HepG2 (cell line): ENCODE measurements at regions not wholly inside any gene's neighbourhood (a gene's known extent, or its start where the extent isn't known, plus 50 kb on each side); places are given as distances from the start of the nearest gene placed in this dataset.

ENCODE experiments used
- ATAC-seq: fragments of 200-7000 bp; cut with Tn5 transposase; 3 replicates; pipeline ENCODE4 v1.9.1; 2020; ENCODE audit warnings: mild to moderate bottlenecking, moderate library complexity
- BruUV-seq: library from RNA; stranded (reverse); fragments of 400-500 nt; replicated peaks from 2 replicates; lab custom pipeline; 2021; lab: Mats Ljungman, UMichigan
- CTCF ChIA-PET: fragments of 300-600 bp; formaldehyde crosslinking; extraction: SDS; loops from one replicate; lab custom pipeline; 2021; ENCODE audit warnings: low total read pairs, inconsistent platforms, low intra/inter-chr PET ratio; lab: Yijun Ruan, JAX
- POLR2A ChIA-PET: fragments of 350-600 bp; sonication (Branson Sonifier 250); formaldehyde crosslinking; loops from one replicate; lab custom pipeline; 2020; ENCODE audit warnings: antibody characterized with exemption, inconsistent platforms; lab: Yijun Ruan, JAX
- DNase-seq: peaks from one replicate; pipeline ENCODE4 v3.0.0-alpha.2; 2015; ENCODE audit warnings: low spot score
- FAIRE-seq: peaks from 3 replicates; lab custom pipeline; 2011; peaks lifted over from hg19 to GRCh38; lab: Jason Lieb, UNC
- H2AFZ ChIP-seq: one replicate; pipeline ENCODE4 v1.6.1; 2011; ENCODE audit warnings: low read length, inconsistent platforms
- H3K27ac ChIP-seq: fragments of 300-600 bp; 3 replicates; pipeline ENCODE4 v1.8.0; 2011; ENCODE audit warnings: mixed run types, mild to moderate bottlenecking, mixed read lengths, low read length, inconsistent platforms; ENCODE audit not compliant: insufficient read depth; ENCODE audit errors: extremely low read length
- H3K27me3 ChIP-seq, 2 experiments: fragments of 200-600 bp in 1 of 2; 2 replicates in 1 of 2; 3 replicates in 1 of 2; pipeline versions ENCODE4 v1.6.0 to v1.8.0; 2011; ENCODE audit warnings: low read length in 2 of 2, mild to moderate bottlenecking in 2 of 2, moderate library complexity in 2 of 2, inconsistent platforms in 1 of 2; ENCODE audit not compliant: insufficient read depth in 2 of 2, control insufficient read depth in 1 of 2
- H3K36me3 ChIP-seq, 2 experiments: fragments of 200-600 bp in 1 of 2; replicated peaks in 1 of 2; 2 replicates in 1 of 2; 3 replicates in 1 of 2; pipeline versions ENCODE4 v1.5.1 to v1.8.0; 2011; ENCODE audit warnings: low read length in 2 of 2, inconsistent platforms in 1 of 2; ENCODE audit not compliant: insufficient read depth in 2 of 2, control insufficient read depth in 1 of 2
- H3K4me1 ChIP-seq: 2 replicates; pipeline ENCODE4 v1.5.1; 2012; ENCODE audit warnings: low read length, inconsistent platforms; ENCODE audit not compliant: insufficient read depth
- H3K4me2 ChIP-seq: 2 replicates; pipeline ENCODE4 v1.6.0; 2011; ENCODE audit warnings: low read depth, low read length, inconsistent platforms
- H3K4me3 ChIP-seq, 3 experiments: fragments of 200-600 bp in 1 of 3; sonication (generic), shearing (Covaris generic) in 1 of 3; replicated peaks in 1 of 3; 2 replicates each; pipeline ENCODE4 v1.5.1; 2011 to 2016; ENCODE audit warnings: low read length in 3 of 3, inconsistent platforms in 2 of 3, low read depth in 2 of 3, mild to moderate bottlenecking in 2 of 3, control low read depth in 1 of 3, mixed read lengths in 1 of 3; ENCODE audit not compliant: insufficient read depth in 1 of 3
- H3K79me2 ChIP-seq: one replicate; pipeline ENCODE4 v1.6.1; 2011; ENCODE audit warnings: low read length, inconsistent platforms; ENCODE audit not compliant: insufficient read depth
- H3K9ac ChIP-seq: 2 replicates; pipeline ENCODE4 v1.6.0; 2011; ENCODE audit warnings: mild to moderate bottlenecking, low read depth, low read length, inconsistent platforms; ENCODE audit not compliant: insufficient read depth
- H3K9me3 ChIP-seq: 2 replicates; pipeline ENCODE4 v1.5.1; 2012; ENCODE audit warnings: mild to moderate bottlenecking, low read length
- H4K20me1 ChIP-seq: 2 replicates; pipeline ENCODE4 v1.6.0; 2011; ENCODE audit warnings: inconsistent platforms, mild to moderate bottlenecking, low read length, moderate library complexity; ENCODE audit not compliant: insufficient read depth
- CC2D1A ChIP-seq: sonication (generic); formaldehyde crosslinking; IDR thresholded peaks from 2 replicates; pipeline ENCODE4 v1.8.1; 2023; ENCODE audit warnings: mild to moderate bottlenecking, missing genetic modification reagents
- GATA4 ChIP-seq: sonication (generic); IDR thresholded peaks from 2 replicates; pipeline ENCODE4 v1.6.1; 2016; ENCODE audit warnings: antibody characterized with exemption, low read depth, borderline replicate concordance
- HIC2 ChIP-seq: sonication (generic); formaldehyde crosslinking; IDR thresholded peaks from 2 replicates; pipeline ENCODE4 v1.9.0; 2022; ENCODE audit warnings: low read depth, missing genetic modification reagents
- HMG20A ChIP-seq: IDR thresholded peaks from 2 replicates; pipeline ENCODE4 v1.6.1; 2016; ENCODE audit warnings: borderline replicate concordance
- HMGA1 ChIP-seq: sonication (generic); formaldehyde crosslinking; conservative IDR thresholded peaks from 2 replicates; pipeline ENCODE4 v1.4.0; 2020; ENCODE audit warnings: missing genetic modification reagents
- KMT2A ChIP-seq: sonication (generic); formaldehyde crosslinking; IDR thresholded peaks from 2 replicates; pipeline ENCODE4 v1.4.0; 2020; ENCODE audit warnings: missing genetic modification reagents
- POGK ChIP-seq: sonication (generic); formaldehyde crosslinking; conservative IDR thresholded peaks from 2 replicates; pipeline ENCODE4 v1.8.0; 2022; ENCODE audit warnings: mild to moderate bottlenecking, moderate library complexity, missing genetic modification reagents
- POGZ ChIP-seq: sonication (generic); formaldehyde crosslinking; IDR thresholded peaks from 2 replicates; pipeline ENCODE4 v1.4.0; 2020; ENCODE audit warnings: mild to moderate bottlenecking, missing genetic modification reagents
- SAP130 ChIP-seq: IDR thresholded peaks from 2 replicates; pipeline ENCODE4 v1.6.1; 2016; ENCODE audit warnings: low read depth
- SPEN ChIP-seq: sonication (generic); formaldehyde crosslinking; IDR thresholded peaks from 2 replicates; pipeline ENCODE4 v1.5.1; 2020; ENCODE audit warnings: low read depth, mild to moderate bottlenecking, missing genetic modification reagents
- SRSF1 ChIP-seq: fragments of 200-400 bp; formaldehyde crosslinking; optimal IDR thresholded peaks from 2 replicates; pipeline ENCODE3; 2017; ENCODE audit warnings: mild to moderate bottlenecking, low read depth, low read length, moderate library complexity
- SRSF4 ChIP-seq: fragments of 200-400 bp; formaldehyde crosslinking; IDR thresholded peaks from one replicate; pipeline ENCODE4 v1.6.1; 2018; ENCODE audit warnings: mild to moderate bottlenecking, low read depth, low read length, moderate library complexity; ENCODE audit not compliant: poor library complexity, severe bottlenecking
- TARDBP ChIP-seq: sonication (generic); formaldehyde crosslinking; IDR thresholded peaks from 2 replicates; pipeline ENCODE4 v1.8.0; 2022; ENCODE audit warnings: mild to moderate bottlenecking, missing genetic modification reagents
- YEATS2 ChIP-seq: sonication (generic); formaldehyde crosslinking; IDR thresholded peaks from 2 replicates; pipeline ENCODE4 v1.4.0; 2020; ENCODE audit warnings: missing genetic modification reagents, borderline replicate concordance
- ZFP91 ChIP-seq: sonication (generic); formaldehyde crosslinking; IDR thresholded peaks from 2 replicates; pipeline ENCODE4 v1.9.0; 2022; ENCODE audit warnings: missing genetic modification reagents, mild to moderate bottlenecking, borderline replicate concordance
- ZNF180 ChIP-seq: sonication (generic); formaldehyde crosslinking; IDR thresholded peaks from 2 replicates; pipeline ENCODE4 v1.4.0; 2020; ENCODE audit warnings: low read depth, missing genetic modification reagents, borderline replicate concordance
- ZNF34 ChIP-seq: sonication (generic); formaldehyde crosslinking; IDR thresholded peaks from 2 replicates; pipeline ENCODE4 v1.4.0; 2020; ENCODE audit warnings: mild to moderate bottlenecking, missing genetic modification reagents, borderline replicate concordance
- ZNF569 ChIP-seq: sonication (generic); formaldehyde crosslinking; IDR thresholded peaks from 2 replicates; pipeline ENCODE4 v1.5.0; 2020; ENCODE audit warnings: mild to moderate bottlenecking, missing genetic modification reagents, moderate library complexity, borderline replicate concordance
- ZNF691 ChIP-seq: sonication (generic); formaldehyde crosslinking; IDR thresholded peaks from 2 replicates; pipeline ENCODE4 v1.4.0; 2020; ENCODE audit warnings: missing genetic modification reagents, low read depth, mild to moderate bottlenecking, borderline replicate concordance
- WGBS: methylation state at CpG from one replicate; pipeline ENCODE4 v1.1.6; 2017; ENCODE audit warnings: low lambda C conversion rate; 5-methylcytosine and 5-hydroxymethylcytosine counted together
- in situ Hi-C: cut with HindIII; loops from 2 replicates; pipeline ENCODE4 v1.10.0; 2017; ENCODE audit warnings: low pct_unique_long_range_greater_than_20kb; ENCODE audit not compliant: extremely low pct_ligation_motif_present
- intact Hi-C: fragments of 100-400 bp; cut with micrococcal nuclease; formaldehyde crosslinking; loops from one replicate; pipeline ENCODE4 v1.10.0; 2022; ENCODE audit not compliant: unreplicated experiment

- ATAC-seq (no peak), DNase-seq (no peak), FAIRE-seq (no peak)
- 0% methylated on average over 1 of the region's 1 CpG for WGBS
- BruUV-seq = no TSS peak
- Histone ChIP-seq H3K27ac (no peak overlapping the region), H3K4me2 (no peak overlapping the region), H3K36me3 (no peaks in the 10 kb centered on the region), H3K79me2 (no peaks in the 10 kb centered on the region), H3K4me3 (no peak overlapping the region), H3K4me1 (no peaks in the 10 kb centered on the region), H3K9ac (no peak overlapping the region), H3K27me3 (no peaks in the 10 kb centered on the region), H4K20me1 (no peaks in the 10 kb centered on the region), H2AFZ (no peak overlapping the region), H3K9me3 (no peaks in the 10 kb centered on the region)
- no peak for TF ChIP-seq GATA4
- no peak for TF ChIP-seq SRSF1
- no peak for TF ChIP-seq ZNF180
- no peak for TF ChIP-seq POGK (CRISPR knock-in tag)
- no peak for TF ChIP-seq YEATS2 (CRISPR knock-in tag)
- TF ChIP-seq ZNF691 (CRISPR knock-in tag) = no peak
- TF ChIP-seq ZFP91 = no peak
- TF ChIP-seq SRSF4 = no peak
- TF ChIP-seq KMT2A (CRISPR knock-in tag) = no peak
- TF ChIP-seq ZNF34 (CRISPR knock-in tag) = no peak
- TF ChIP-seq HMG20A (CRISPR knock-in tag) = no peak
- TF ChIP-seq TARDBP (CRISPR knock-in tag) = no peak
- TF ChIP-seq CC2D1A (CRISPR knock-in tag) = no peak
- no peak for TF ChIP-seq POGZ (CRISPR knock-in tag)
- TF ChIP-seq SAP130 (CRISPR knock-in tag) = no peak
- no peak for TF ChIP-seq HMGA1 (CRISPR knock-in tag)
- no peak for TF ChIP-seq HIC2
- no peak for TF ChIP-seq SPEN (CRISPR knock-in tag)
- TF ChIP-seq ZNF569 (CRISPR knock-in tag) = no peak
- CTCF ChIA-PET = no interaction called here
- in situ Hi-C loops (no loop called here), intact Hi-C loops (no loop called here)
- POLR2A ChIA-PET = no interaction called here
Measured at GRCh38 chr9:90180381-90180780, 462.2 kb downstream of the DIRAS2 start.
